ENCODE measurements at regions not wholly inside any gene's neighbourhood (a gene's known extent, or its start where the extent isn't known, plus 50 kb on each side); places are given as distances from the start of the nearest gene placed in this dataset.
"Not testable (repeated sequence)": the region's sequence is repeated elsewhere in the genome, so short reads cannot be mapped to it uniquely, and the experiment has no call there.

GRCh38 chr17:37820313-37820994 lies 75.6 kb upstream of the HNF1B start:
- no peak for TF ChIP-seq CTCF (conservative IDR thresholded peaks at IDR 0.05)
- H3K27ac ChIP-seq: no peak overlapping the region

- no peak for TF ChIP-seq CTCF (conservative IDR thresholded peaks at IDR 0.05)
Measured at GRCh38 chr17:37818689-37819088, 73.8 kb upstream of the HNF1B start.

GRCh38 chr17:37816950-37817349 lies 72.1 kb upstream of the HNF1B start:
- H3K27ac ChIP-seq: peak overlapping the region; percentile 9; the same call in 1 of the 2 replicates
- no peak for TF ChIP-seq CTCF (conservative IDR thresholded peaks at IDR 0.05)

More at GRCh38 chr17:37818689-37819088, 73.8 kb upstream of the HNF1B start:
- no peak overlapping the region for H3K27ac ChIP-seq

GRCh38 chr17:37815536-37815935 lies 70.7 kb upstream of the HNF1B start:
- H3K27ac ChIP-seq: no peak overlapping the region
- no peak for TF ChIP-seq CTCF (conservative IDR thresholded peaks at IDR 0.05)

GRCh38 chr17:37813751-37814150 lies 68.9 kb upstream of the HNF1B start:
- TF ChIP-seq CTCF (conservative IDR thresholded peaks at IDR 0.05): no peak
- H3K27ac ChIP-seq: no peak overlapping the region

- not testable (repeated sequence) for H3K27ac ChIP-seq
Measured at GRCh38 chr17:37808846-37809245, 64.0 kb upstream of the HNF1B start.

GRCh38 chr17:37802712-37803416 lies 58.0 kb upstream of the HNF1B start:
- H3K27ac ChIP-seq: peak overlapping the region; percentile 82
- no peak for TF ChIP-seq CTCF (conservative IDR thresholded peaks at IDR 0.05)

- peak overlapping the region; percentile 82 for H3K27ac ChIP-seq
- TF ChIP-seq CTCF (conservative IDR thresholded peaks at IDR 0.05): no peak
Measured at GRCh38 chr17:37802061-37802595, 57.3 kb upstream of the HNF1B start.
